GM23338 (cell line): ENCODE measurements at regions not wholly inside any gene's neighbourhood (a gene's known extent, or its start where the extent isn't known, plus 50 kb on each side); places are given as distances from the start of the nearest gene placed in this dataset.

Experiments used
- STAT1 ChIP-seq: IDR thresholded peaks from one replicate; pipeline ENCODE4 v1.6.1; 2016; ENCODE audit warnings: antibody characterized with exemption; ENCODE audit not compliant: unreplicated experiment
- TF ChIP-seq, protein P1 (sequence below): fragments of 250-450 bp; sonication (Bioruptor Pico); IDR thresholded peaks from 2 replicates; pipeline ENCODE4 v1.5.0; 2020; ENCODE audit warnings: mild to moderate bottlenecking, moderate library complexity

DNA sequence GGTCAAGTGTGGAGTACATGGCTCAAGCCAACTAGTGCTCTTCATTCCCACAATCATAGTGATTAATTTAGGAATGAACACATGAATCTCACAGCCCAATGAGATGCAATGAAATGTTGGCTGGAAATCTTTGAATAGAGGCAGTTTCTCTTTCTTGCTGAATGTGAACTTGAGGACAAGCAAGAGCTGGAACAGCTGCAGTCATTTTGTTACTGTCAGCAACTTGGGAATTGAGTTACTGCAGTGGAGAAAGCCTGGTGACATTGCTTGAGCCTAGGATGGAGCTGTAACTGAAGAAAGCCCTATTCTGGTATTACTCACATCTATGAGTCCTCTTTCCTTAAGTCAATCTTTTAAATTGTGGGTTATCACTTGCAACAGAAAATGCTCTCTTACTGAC is 62.3 kb downstream of the YIPF5 start (continued):
- TF ChIP-seq, protein P1, sequence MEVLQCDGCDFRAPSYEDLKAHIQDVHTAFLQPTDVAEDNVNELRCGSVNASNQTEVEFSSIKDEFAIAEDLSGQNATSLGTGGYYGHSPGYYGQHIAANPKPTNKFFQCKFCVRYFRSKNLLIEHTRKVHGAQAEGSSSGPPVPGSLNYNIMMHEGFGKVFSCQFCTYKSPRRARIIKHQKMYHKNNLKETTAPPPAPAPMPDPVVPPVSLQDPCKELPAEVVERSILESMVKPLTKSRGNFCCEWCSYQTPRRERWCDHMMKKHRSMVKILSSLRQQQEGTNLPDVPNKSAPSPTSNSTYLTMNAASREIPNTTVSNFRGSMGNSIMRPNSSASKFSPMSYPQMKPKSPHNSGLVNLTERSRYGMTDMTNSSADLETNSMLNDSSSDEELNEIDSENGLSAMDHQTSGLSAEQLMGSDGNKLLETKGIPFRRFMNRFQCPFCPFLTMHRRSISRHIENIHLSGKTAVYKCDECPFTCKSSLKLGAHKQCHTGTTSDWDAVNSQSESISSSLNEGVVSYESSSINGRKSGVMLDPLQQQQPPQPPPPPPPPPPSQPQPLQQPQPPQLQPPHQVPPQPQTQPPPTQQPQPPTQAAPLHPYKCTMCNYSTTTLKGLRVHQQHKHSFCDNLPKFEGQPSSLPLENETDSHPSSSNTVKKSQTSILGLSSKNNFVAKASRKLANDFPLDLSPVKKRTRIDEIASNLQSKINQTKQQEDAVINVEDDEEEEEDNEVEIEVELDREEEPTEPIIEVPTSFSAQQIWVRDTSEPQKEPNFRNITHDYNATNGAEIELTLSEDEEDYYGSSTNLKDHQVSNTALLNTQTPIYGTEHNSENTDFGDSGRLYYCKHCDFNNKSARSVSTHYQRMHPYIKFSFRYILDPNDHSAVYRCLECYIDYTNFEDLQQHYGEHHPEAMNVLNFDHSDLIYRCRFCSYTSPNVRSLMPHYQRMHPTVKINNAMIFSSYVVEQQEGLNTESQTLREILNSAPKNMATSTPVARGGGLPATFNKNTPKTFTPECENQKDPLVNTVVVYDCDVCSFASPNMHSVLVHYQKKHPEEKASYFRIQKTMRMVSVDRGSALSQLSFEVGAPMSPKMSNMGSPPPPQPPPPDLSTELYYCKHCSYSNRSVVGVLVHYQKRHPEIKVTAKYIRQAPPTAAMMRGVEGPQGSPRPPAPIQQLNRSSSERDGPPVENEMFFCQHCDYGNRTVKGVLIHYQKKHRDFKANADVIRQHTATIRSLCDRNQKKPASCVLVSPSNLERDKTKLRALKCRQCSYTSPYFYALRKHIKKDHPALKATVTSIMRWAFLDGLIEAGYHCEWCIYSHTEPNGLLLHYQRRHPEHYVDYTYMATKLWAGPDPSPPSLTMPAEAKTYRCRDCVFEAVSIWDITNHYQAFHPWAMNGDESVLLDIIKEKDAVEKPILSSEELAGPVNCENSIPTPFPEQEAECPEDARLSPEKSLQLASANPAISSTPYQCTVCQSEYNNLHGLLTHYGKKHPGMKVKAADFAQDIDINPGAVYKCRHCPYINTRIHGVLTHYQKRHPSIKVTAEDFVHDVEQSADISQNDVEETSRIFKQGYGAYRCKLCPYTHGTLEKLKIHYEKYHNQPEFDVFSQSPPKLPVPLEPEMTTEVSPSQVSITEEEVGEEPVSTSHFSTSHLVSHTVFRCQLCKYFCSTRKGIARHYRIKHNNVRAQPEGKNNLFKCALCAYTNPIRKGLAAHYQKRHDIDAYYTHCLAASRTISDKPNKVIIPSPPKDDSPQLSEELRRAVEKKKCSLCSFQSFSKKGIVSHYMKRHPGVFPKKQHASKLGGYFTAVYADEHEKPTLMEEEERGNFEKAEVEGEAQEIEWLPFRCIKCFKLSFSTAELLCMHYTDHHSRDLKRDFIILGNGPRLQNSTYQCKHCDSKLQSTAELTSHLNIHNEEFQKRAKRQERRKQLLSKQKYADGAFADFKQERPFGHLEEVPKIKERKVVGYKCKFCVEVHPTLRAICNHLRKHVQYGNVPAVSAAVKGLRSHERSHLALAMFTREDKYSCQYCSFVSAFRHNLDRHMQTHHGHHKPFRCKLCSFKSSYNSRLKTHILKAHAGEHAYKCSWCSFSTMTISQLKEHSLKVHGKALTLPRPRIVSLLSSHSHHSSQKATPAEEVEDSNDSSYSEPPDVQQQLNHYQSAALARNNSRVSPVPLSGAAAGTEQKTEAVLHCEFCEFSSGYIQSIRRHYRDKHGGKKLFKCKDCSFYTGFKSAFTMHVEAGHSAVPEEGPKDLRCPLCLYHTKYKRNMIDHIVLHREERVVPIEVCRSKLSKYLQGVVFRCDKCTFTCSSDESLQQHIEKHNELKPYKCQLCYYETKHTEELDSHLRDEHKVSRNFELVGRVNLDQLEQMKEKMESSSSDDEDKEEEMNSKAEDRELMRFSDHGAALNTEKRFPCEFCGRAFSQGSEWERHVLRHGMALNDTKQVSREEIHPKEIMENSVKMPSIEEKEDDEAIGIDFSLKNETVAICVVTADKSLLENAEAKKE (CRISPR knock-in tag): no peak
- TF ChIP-seq STAT1: no peak
